ENCODE measurements at regions not wholly inside any gene's neighbourhood (a gene's known extent, or its start where the extent isn't known, plus 50 kb on each side); places are given as distances from the start of the nearest gene placed in this dataset.
"Not testable (repeated sequence)": the region's sequence is repeated elsewhere in the genome, so short reads cannot be mapped to it uniquely, and the experiment has no call there.

DNA sequence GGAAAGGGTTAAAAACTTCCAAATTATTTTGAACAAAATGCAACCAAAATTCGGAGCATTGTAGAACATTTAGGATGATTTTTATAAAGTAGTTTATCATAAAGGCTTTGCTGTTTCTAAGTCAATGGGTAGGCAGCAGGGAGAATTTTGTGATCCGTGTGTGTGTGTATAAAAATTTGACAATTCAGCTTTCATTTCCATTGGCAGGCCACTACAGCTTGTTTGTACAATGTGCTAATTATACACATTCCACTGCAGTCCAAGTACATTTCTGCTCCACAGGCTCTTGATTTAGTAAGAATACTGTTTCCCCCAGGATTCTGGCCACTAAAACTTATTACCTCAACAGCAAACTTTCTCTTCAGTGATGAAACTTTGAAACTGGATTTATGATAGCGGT lies 71.8 kb upstream of the LTBP1 start:
- H3K27me3 ChIP-seq (ENCODE audit: control insufficient read depth in 1 of 2, insufficient read depth in 2 of 2, low read length in 2 of 2), result no peaks in the 10 kb centered on the region
- POLR2A ChIA-PET, result no interaction called here
- no peaks in the 10 kb centered on the region for H3K4me1 ChIP-seq (ENCODE audit: insufficient read depth, low read length)
- no peaks in the 10 kb centered on the region for H3K9me3 ChIP-seq (ENCODE audit: control insufficient read depth in 1 of 2, insufficient read depth in 1 of 2, low read length in 2 of 2)
- intact Hi-C loops (cut with DNase I, micrococcal nuclease), result no loop called here
- ATAC-seq (ENCODE audit: poor library complexity) (no peak), DNase-seq (no peak)
- Mint-ChIP-seq H3K4me3 (no peak overlapping the region), H3K9me3 (no peaks in the 10 kb centered on the region), H3K27me3 (no peaks in the 10 kb centered on the region), H3K36me3 (ENCODE audit: low read depth) (no peaks in the 10 kb centered on the region), H3K27ac (no peak overlapping the region), H3K4me1 (ENCODE audit: low read depth) (no peaks in the 10 kb centered on the region)
- CTCF ChIA-PET, result no interaction called here
- no peaks in the 10 kb centered on the region for H3K36me3 ChIP-seq (ENCODE audit: insufficient read depth, low read length)
- no peak for TF ChIP-seq CTCF (IDR thresholded peaks at IDR 0.05)
- H3K27ac ChIP-seq (ENCODE audit: low read depth in 1 of 2, low read length in 2 of 2), result no peak overlapping the region
- no peak overlapping the region for H3K4me3 ChIP-seq (ENCODE audit: low read length)

GRCh38 chr2:32877587-32878510 lies 68.9 kb upstream of the LTBP1 start:
- no peak overlapping the region for H3K4me3 ChIP-seq (ENCODE audit: low read length)
- H3K27me3 ChIP-seq (ENCODE audit: control insufficient read depth in 1 of 2, insufficient read depth in 2 of 2, low read length in 2 of 2), result no peaks in the 10 kb centered on the region
- DNase-seq (no peak), ATAC-seq (ENCODE audit: poor library complexity) (no peak)
- H3K9me3 ChIP-seq (ENCODE audit: control insufficient read depth in 1 of 2, insufficient read depth in 1 of 2, low read length in 2 of 2), result no peaks in the 10 kb centered on the region
- no peaks in the 10 kb centered on the region for H3K36me3 ChIP-seq (ENCODE audit: insufficient read depth, low read length)
- no peaks in the 10 kb centered on the region for H3K4me1 Mint-ChIP-seq (ENCODE audit: low read depth)
- POLR2A ChIA-PET, result no interaction called here
- no peaks in the 10 kb centered on the region for H3K4me1 ChIP-seq (ENCODE audit: insufficient read depth, low read length)
- no peak overlapping the region for H3K4me3 Mint-ChIP-seq
- CTCF ChIA-PET, result interaction anchor here (1.8 kb wide), 1 partner anchor 11 kb away, joined by 4 read pairs; no protein-coding TSS in a partner anchor
- intact Hi-C loops (cut with DNase I, micrococcal nuclease), result no loop called here
- no peaks in the 10 kb centered on the region for H3K27me3 Mint-ChIP-seq
- TF ChIP-seq CTCF (IDR thresholded peaks at IDR 0.05), result no peak
- no peak overlapping the region for H3K27ac Mint-ChIP-seq
- H3K9me3 Mint-ChIP-seq, result no peaks in the 10 kb centered on the region
- H3K27ac ChIP-seq (ENCODE audit: low read depth in 1 of 2, low read length in 2 of 2), result no peak overlapping the region
- H3K36me3 Mint-ChIP-seq (ENCODE audit: low read depth), result no peaks in the 10 kb centered on the region

- H3K4me3 ChIP-seq (ENCODE audit: low read length); H3K27ac Mint-ChIP-seq; H3K4me1 ChIP-seq (ENCODE audit: insufficient read depth, low read length); H3K27ac ChIP-seq (ENCODE audit: low read depth in 1 of 2, low read length in 2 of 2); CTCF ChIA-PET; H3K4me1 Mint-ChIP-seq (ENCODE audit: low read depth); H3K9me3 Mint-ChIP-seq; DNase-seq; ATAC-seq (ENCODE audit: poor library complexity); H3K27me3 Mint-ChIP-seq; H3K36me3 Mint-ChIP-seq (ENCODE audit: low read depth); H3K9me3 ChIP-seq (ENCODE audit: control insufficient read depth in 1 of 2, insufficient read depth in 1 of 2, low read length in 2 of 2); intact Hi-C loops (cut with DNase I, micrococcal nuclease); H3K27me3 ChIP-seq (ENCODE audit: control insufficient read depth in 1 of 2, insufficient read depth in 2 of 2, low read length in 2 of 2); H3K4me3 Mint-ChIP-seq; H3K36me3 ChIP-seq (ENCODE audit: insufficient read depth, low read length); POLR2A ChIA-PET: not testable (repeated sequence)
These were observed 66.8 kb upstream of the LTBP1 start for GRCh38 chr2:32879943-32880342.
